B cell (primary cell): ENCODE measurements at regions not wholly inside any gene's neighbourhood (a gene's known extent, or its start where the extent isn't known, plus 50 kb on each side); places are given as distances from the start of the nearest gene placed in this dataset.

Experiments used
- ATAC-seq: fragments of 200-7000 bp; cut with Tn5 transposase; one replicate; pipeline ENCODE4 v1.10.0; 2021; ENCODE audit warnings: low read depth, mild to moderate bottlenecking, moderate number of reproducible peaks, moderate library complexity
- CTCF ChIA-PET: fragments of 350-600 bp; sonication (Branson Sonifier 250); formaldehyde crosslinking; loops from one replicate; lab custom pipeline; 2021; ENCODE audit warnings: antibody characterized with exemption, inconsistent platforms; lab: Charles Lee
- POLR2A ChIA-PET: fragments of 350-600 bp; sonication (Branson Sonifier 250); formaldehyde crosslinking; loops from one replicate; lab custom pipeline; 2021; ENCODE audit warnings: antibody characterized with exemption; lab: Charles Lee
- DNase-seq: peaks from one replicate; pipeline ENCODE4 v3.0.0; 2013
- H2AFZ ChIP-seq: 2 replicates; pipeline ENCODE4 v1.6.1; 2012; ENCODE audit warnings: mild to moderate bottlenecking, low read depth, low read length; ENCODE audit not compliant: insufficient read depth, poor library complexity, severe bottlenecking
- H3K27ac ChIP-seq, 2 donors: 1 replicate in 1 of 2; 2 replicates in 1 of 2; pipeline ENCODE4 v1.5.1; 2012 to 2013; ENCODE audit warnings: low read length in 2 of 2, mild to moderate bottlenecking in 2 of 2, moderate library complexity in 1 of 2
- H3K27me3 ChIP-seq, 4 experiments: fragments of 200-600 bp in 1 of 4; sonication (generic) in 1 of 4; replicated peaks in 1 of 4; 1 replicate in 2 of 4; 2 replicates in 2 of 4; pipeline versions ENCODE4 v1.6.1 to v1.7.0; 2013 to 2016; ENCODE audit warnings: low read length in 3 of 4, mild to moderate bottlenecking in 2 of 4, mixed read lengths in 1 of 4, moderate library complexity in 1 of 4; ENCODE audit not compliant: insufficient read depth in 4 of 4, control insufficient read depth in 3 of 4; ENCODE audit errors: control extremely low read depth in 1 of 4
- H3K36me3 ChIP-seq, 2 experiments: replicated peaks in 1 of 2; 1 replicate in 1 of 2; 2 replicates in 1 of 2; pipeline versions ENCODE4 v1.6.1 to v1.7.1; 2013; ENCODE audit warnings: low read length in 1 of 2; ENCODE audit not compliant: insufficient read depth in 2 of 2, control insufficient read depth in 1 of 2; ENCODE audit errors: control extremely low read depth in 1 of 2, extremely low read depth in 1 of 2
- H3K4me1 ChIP-seq, 2 donors: fragments of 200-600 bp in 1 of 2; sonication (generic) in 1 of 2; 1 replicate in 1 of 2; 2 replicates in 1 of 2; pipeline versions ENCODE4 v1.5.1 to v1.6.1; 2013 to 2017; ENCODE audit warnings: low read length in 2 of 2; ENCODE audit not compliant: control insufficient read depth in 2 of 2, insufficient read depth in 2 of 2
- H3K4me2 ChIP-seq: replicated peaks from 2 replicates; pipeline ENCODE3; 2012; ENCODE audit warnings: mild to moderate bottlenecking, low read depth, low read length; ENCODE audit not compliant: poor library complexity, severe bottlenecking
- H3K4me3 ChIP-seq, 5 experiments: fragments of 200-600 bp in 1 of 5; sonication (generic) in 1 of 5; 1 replicate in 3 of 5; 2 replicates in 2 of 5; pipeline versions ENCODE4 v1.5.1 to v1.7.0; 2011 to 2016; ENCODE audit warnings: low read length in 4 of 5, mild to moderate bottlenecking in 4 of 5, low read depth in 2 of 5, control low read depth in 1 of 5, moderate library complexity in 1 of 5; ENCODE audit not compliant: insufficient read depth in 1 of 5; ENCODE audit errors: control extremely low read depth in 1 of 5, extremely low read depth in 1 of 5
- H3K79me2 ChIP-seq: fragments of 200-600 bp; sonication (generic); one replicate; pipeline ENCODE4 v1.6.0; 2016; ENCODE audit warnings: low read length; ENCODE audit not compliant: control insufficient read depth, insufficient read depth
- H3K9ac ChIP-seq: fragments of 200-600 bp; sonication (generic); 2 replicates; pipeline ENCODE4 v1.6.1; 2017; ENCODE audit warnings: mild to moderate bottlenecking, low read length, moderate library complexity
- H3K9me3 ChIP-seq, 3 donors: one replicate each; pipeline versions ENCODE4 v1.6.1 to v1.7.1; 2013; ENCODE audit warnings: low read length in 2 of 3; ENCODE audit not compliant: control insufficient read depth in 2 of 3, insufficient read depth in 1 of 3; ENCODE audit errors: control extremely low read depth in 1 of 3
- H4K20me1 ChIP-seq: 2 replicates; pipeline ENCODE4 v1.6.0; 2012; ENCODE audit warnings: mild to moderate bottlenecking, low read length; ENCODE audit not compliant: insufficient read depth, control insufficient read depth, poor library complexity, severe bottlenecking
- H3K27ac Mint-ChIP-seq: one replicate; pipeline ENCODE4 v1.8.0; 2021; ENCODE audit warnings: mixed read lengths
- H3K27me3 Mint-ChIP-seq: one replicate; pipeline ENCODE4 v1.8.0; 2021; ENCODE audit warnings: mixed read lengths
- H3K4me1 Mint-ChIP-seq: one replicate; pipeline ENCODE4 v1.8.0; 2021; ENCODE audit warnings: mixed read lengths
- H3K4me3 Mint-ChIP-seq: one replicate; pipeline ENCODE4 v1.8.0; 2021; ENCODE audit warnings: mixed read lengths
- H3K9me3 Mint-ChIP-seq: one replicate; pipeline ENCODE4 v1.8.0; 2022; ENCODE audit warnings: mixed read lengths; ENCODE audit not compliant: insufficient read depth
- EZH2 ChIP-seq: IDR thresholded peaks from 2 replicates; pipeline ENCODE4 v1.6.1; 2012; ENCODE audit warnings: borderline replicate concordance, low read depth, mild to moderate bottlenecking, moderate library complexity, low read length; ENCODE audit not compliant: insufficient read depth, poor library complexity, severe bottlenecking
- WGBS: methylation state at CpG from one replicate; pipeline ENCODE4 v1.1.5; 2013; ENCODE audit warnings: missing lambda C conversion rate; ENCODE audit not compliant: insufficient coverage; 5-methylcytosine and 5-hydroxymethylcytosine counted together
- intact Hi-C: fragments of 100-400 bp; cut with micrococcal nuclease; formaldehyde crosslinking; loops from one replicate; pipeline ENCODE4 v1.10.0; 2022
- TF ChIP-seq, protein P1 (sequence below): fragments of 200-600 bp; IDR thresholded peaks from one replicate; pipeline ENCODE4 v1.8.0; 2022; ENCODE audit warnings: antibody characterized with exemption, mild to moderate bottlenecking

DNA sequence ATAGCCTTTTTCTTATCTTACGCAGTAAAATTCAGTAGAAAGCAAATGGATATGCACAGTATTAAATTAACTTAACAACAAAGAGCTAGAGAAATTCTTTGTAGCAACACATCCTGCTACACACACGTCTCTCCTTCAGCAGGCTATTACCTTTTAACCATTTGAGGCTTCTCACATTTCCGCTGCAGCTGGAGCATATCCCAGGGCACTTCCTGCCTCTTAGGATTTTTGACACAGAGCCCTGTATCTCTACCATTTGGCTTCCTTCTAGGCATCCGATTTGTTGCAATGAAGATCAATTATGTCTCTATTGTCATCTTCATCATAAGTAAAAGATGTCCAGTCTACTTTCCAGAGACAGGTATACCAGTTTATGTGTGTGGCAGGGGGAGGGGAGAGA lies 292.4 kb upstream of the CBLB start:
- H3K4me1 ChIP-seq = no peaks in the 10 kb centered on the region
- peaks cover 0 to 6% (median 2%) of the 10 kb centered on the region in 3 donors for H3K9me3 ChIP-seq
- H3K27me3 ChIP-seq = no peaks in the 10 kb centered on the region
- no peak overlapping the region for H2AFZ ChIP-seq
- H3K27me3 Mint-ChIP-seq = no peaks in the 10 kb centered on the region
- ATAC-seq (no peak), DNase-seq (no peak)
- H3K4me3 ChIP-seq = no peak overlapping the region
- ChIA-PET CTCF (no interaction called here), POLR2A (no interaction called here)
- no peak for TF ChIP-seq EZH2
- TF ChIP-seq, protein P1, sequence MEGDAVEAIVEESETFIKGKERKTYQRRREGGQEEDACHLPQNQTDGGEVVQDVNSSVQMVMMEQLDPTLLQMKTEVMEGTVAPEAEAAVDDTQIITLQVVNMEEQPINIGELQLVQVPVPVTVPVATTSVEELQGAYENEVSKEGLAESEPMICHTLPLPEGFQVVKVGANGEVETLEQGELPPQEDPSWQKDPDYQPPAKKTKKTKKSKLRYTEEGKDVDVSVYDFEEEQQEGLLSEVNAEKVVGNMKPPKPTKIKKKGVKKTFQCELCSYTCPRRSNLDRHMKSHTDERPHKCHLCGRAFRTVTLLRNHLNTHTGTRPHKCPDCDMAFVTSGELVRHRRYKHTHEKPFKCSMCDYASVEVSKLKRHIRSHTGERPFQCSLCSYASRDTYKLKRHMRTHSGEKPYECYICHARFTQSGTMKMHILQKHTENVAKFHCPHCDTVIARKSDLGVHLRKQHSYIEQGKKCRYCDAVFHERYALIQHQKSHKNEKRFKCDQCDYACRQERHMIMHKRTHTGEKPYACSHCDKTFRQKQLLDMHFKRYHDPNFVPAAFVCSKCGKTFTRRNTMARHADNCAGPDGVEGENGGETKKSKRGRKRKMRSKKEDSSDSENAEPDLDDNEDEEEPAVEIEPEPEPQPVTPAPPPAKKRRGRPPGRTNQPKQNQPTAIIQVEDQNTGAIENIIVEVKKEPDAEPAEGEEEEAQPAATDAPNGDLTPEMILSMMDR = no peak
- H3K27ac ChIP-seq = no peak overlapping the region
- WGBS = 82% methylated on average over 2 of the region's 4 CpGs
- no peak overlapping the region for H3K9ac ChIP-seq
- no peak overlapping the region for H3K27ac Mint-ChIP-seq
- H3K4me2 ChIP-seq = no peak overlapping the region
- intact Hi-C loops = no loop called here
- H3K9me3 Mint-ChIP-seq = no peaks in the 10 kb centered on the region
- no peak overlapping the region for H3K4me3 Mint-ChIP-seq
- no peaks in the 10 kb centered on the region for H3K36me3 ChIP-seq
- H3K4me1 Mint-ChIP-seq = no peaks in the 10 kb centered on the region
- H4K20me1 ChIP-seq = no peaks in the 10 kb centered on the region
- no peaks in the 10 kb centered on the region for H3K79me2 ChIP-seq

DNA sequence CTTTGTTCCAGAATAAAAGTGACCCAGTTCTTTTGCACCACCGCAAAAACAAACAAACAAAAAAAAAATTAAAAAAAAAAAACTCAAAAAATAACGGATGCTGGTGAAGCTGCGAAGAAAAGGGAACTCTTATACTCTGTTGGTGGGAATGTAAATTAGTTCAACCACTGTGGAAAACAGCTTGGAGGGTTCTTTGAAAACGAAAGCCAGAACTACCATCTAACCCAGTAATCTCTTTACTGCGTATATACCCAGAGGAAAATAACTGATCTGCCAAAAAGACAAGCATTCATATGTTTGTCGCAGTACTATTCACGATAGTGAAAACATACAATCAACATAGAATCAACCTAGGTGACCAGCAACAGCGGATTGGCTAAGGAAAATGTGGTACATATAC lies 298.9 kb upstream of the CBLB start:
- ChIA-PET POLR2A (no interaction called here), CTCF (no interaction called here)
- Histone ChIP-seq H4K20me1 (no peaks in the 10 kb centered on the region), H3K27ac (no peak overlapping the region), H3K4me3 (peak overlapping the region in 2 of 5 experiments; percentile 20 to 24), H3K27me3 (no peaks in the 10 kb centered on the region), H3K9me3 (peaks cover 0 to 5% (median 2%) of the 10 kb centered on the region in 3 donors), H2AFZ (peak overlapping the region; percentile 0), H3K4me2 (peak overlapping the region; percentile 25), H3K36me3 (no peaks in the 10 kb centered on the region), H3K9ac (peak overlapping the region; percentile 6), H3K4me1 (peaks cover 3 to 4% of the 10 kb centered on the region in 2 donors), H3K79me2 (no peaks in the 10 kb centered on the region)
- no peaks in the 10 kb centered on the region for H3K27me3 Mint-ChIP-seq
- intact Hi-C loops = no loop called here
- DNase-seq (peak; percentile 27), ATAC-seq (peak; percentile 67)
- peak overlapping the region; percentile 83 for H3K4me3 Mint-ChIP-seq
- H3K27ac Mint-ChIP-seq = peak overlapping the region; percentile 79
- no peaks in the 10 kb centered on the region for H3K9me3 Mint-ChIP-seq
- WGBS = no CpG with 5 or more reads among the region's 8 CpGs
- peaks cover 16% of the 10 kb centered on the region for H3K4me1 Mint-ChIP-seq
- TF ChIP-seq EZH2 = no peak
- TF ChIP-seq, protein P1 = no peak
